ENCODE measurements at regions not wholly inside any gene's neighbourhood (a gene's known extent, or its start where the extent isn't known, plus 50 kb on each side); places are given as distances from the start of the nearest gene placed in this dataset.

- H3K4me3 ChIP-seq, result no peak overlapping the region
- no peaks in the 10 kb centered on the region for H3K36me3 ChIP-seq
- no peaks in the 10 kb centered on the region for H3K9me3 ChIP-seq
- intact Hi-C loops (cut with DNase I), result no loop called here
- no peaks in the 10 kb centered on the region for H3K4me1 ChIP-seq
- TF ChIP-seq, protein P1, sequence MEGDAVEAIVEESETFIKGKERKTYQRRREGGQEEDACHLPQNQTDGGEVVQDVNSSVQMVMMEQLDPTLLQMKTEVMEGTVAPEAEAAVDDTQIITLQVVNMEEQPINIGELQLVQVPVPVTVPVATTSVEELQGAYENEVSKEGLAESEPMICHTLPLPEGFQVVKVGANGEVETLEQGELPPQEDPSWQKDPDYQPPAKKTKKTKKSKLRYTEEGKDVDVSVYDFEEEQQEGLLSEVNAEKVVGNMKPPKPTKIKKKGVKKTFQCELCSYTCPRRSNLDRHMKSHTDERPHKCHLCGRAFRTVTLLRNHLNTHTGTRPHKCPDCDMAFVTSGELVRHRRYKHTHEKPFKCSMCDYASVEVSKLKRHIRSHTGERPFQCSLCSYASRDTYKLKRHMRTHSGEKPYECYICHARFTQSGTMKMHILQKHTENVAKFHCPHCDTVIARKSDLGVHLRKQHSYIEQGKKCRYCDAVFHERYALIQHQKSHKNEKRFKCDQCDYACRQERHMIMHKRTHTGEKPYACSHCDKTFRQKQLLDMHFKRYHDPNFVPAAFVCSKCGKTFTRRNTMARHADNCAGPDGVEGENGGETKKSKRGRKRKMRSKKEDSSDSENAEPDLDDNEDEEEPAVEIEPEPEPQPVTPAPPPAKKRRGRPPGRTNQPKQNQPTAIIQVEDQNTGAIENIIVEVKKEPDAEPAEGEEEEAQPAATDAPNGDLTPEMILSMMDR (IDR thresholded peaks at IDR 0.05), result no peak
- ATAC-seq, result peak in 1 of 2 donors; percentile 34
- no peak for DNase-seq
- H3K27ac ChIP-seq, result no peak overlapping the region
- no peaks in the 10 kb centered on the region for H3K27me3 ChIP-seq (ENCODE audit: low read depth)
Measured at GRCh38 chr7:86978808-86979506, 80.5 kb downstream of the ELAPOR2 start.

DNA sequence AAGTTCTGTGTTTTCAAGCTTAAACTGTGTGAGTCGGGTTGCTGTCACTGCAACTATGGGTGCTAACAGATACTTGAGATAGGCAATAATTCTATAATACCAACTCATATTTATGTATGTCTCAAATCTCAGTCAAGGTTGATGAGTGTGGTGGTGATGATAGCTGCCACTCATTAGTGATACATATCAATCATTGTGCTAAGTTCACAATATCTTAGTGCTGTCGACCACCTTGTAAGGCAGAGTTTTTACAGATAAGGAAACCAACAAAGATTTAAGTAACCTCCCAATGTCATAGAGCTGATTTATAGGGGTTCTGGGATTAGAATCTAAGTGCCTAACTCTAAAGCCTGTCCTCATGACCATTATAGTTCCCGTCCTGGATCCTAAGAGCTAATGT lies 82.5 kb downstream of the ELAPOR2 start:
- DNase-seq (no peak), ATAC-seq (no peak)
- Histone ChIP-seq H3K36me3 (no peaks in the 10 kb centered on the region), H3K27me3 (ENCODE audit: low read depth) (no peaks in the 10 kb centered on the region), H3K27ac (no peak overlapping the region), H3K4me3 (no peak overlapping the region), H3K4me1 (no peaks in the 10 kb centered on the region), H3K9me3 (no peaks in the 10 kb centered on the region)
- intact Hi-C loops (cut with DNase I), result no loop called here
- TF ChIP-seq, protein P1 (IDR thresholded peaks at IDR 0.05), result no peak

DNA sequence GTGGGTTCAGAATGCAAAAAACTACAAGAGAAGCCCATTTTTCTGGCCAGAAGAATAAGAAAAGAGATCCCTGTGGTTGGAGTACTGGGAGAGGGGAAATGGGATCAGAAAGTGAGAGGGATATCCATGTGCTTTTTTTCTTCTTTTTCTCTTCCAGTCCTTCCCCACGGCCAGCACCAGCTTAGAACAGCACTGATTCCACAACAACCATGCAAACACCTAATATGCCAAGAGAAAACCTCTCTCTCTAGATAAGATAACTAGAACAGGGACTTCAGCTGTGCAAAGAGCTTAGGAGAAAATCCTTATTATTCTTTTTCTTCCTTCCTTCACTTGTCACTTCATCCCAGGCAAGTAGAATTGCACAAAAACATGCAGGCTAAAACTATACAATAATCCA lies 83.5 kb downstream of the ELAPOR2 start:
- H3K9me3 ChIP-seq, result no peaks in the 10 kb centered on the region
- DNase-seq, result no peak
- no peaks in the 10 kb centered on the region for H3K4me1 ChIP-seq
- no peaks in the 10 kb centered on the region for H3K36me3 ChIP-seq
- intact Hi-C loops (cut with DNase I), result no loop called here
- no peak for ATAC-seq
- H3K27me3 ChIP-seq (ENCODE audit: low read depth), result no peaks in the 10 kb centered on the region
- no peak overlapping the region for H3K27ac ChIP-seq
- no peak overlapping the region for H3K4me3 ChIP-seq
- TF ChIP-seq, protein P1 (IDR thresholded peaks at IDR 0.05), result no peak

- no peak overlapping the region for H3K27ac ChIP-seq
- TF ChIP-seq, protein P1 (IDR thresholded peaks at IDR 0.05), result no peak
- no peak for ATAC-seq
Measured at GRCh38 chr7:86975449-86975848, 84.0 kb downstream of the ELAPOR2 start.

GRCh38 chr7:86972072-86972471 lies 87.4 kb downstream of the ELAPOR2 start:
- Histone ChIP-seq H3K27ac (no peak overlapping the region), H3K27me3 (ENCODE audit: low read depth) (no peaks in the 10 kb centered on the region), H3K4me1 (no peaks in the 10 kb centered on the region), H3K36me3 (no peaks in the 10 kb centered on the region), H3K4me3 (no peak overlapping the region), H3K9me3 (no peaks in the 10 kb centered on the region)
- intact Hi-C loops (cut with DNase I), result no loop called here
- ATAC-seq (no peak), DNase-seq (no peak)
- TF ChIP-seq, protein P1 (IDR thresholded peaks at IDR 0.05), result no peak

More at GRCh38 chr7:86975449-86975848, 84.0 kb downstream of the ELAPOR2 start:
- intact Hi-C loops (cut with DNase I), result no loop called here
- H3K27me3 ChIP-seq (ENCODE audit: low read depth), result no peaks in the 10 kb centered on the region
- no peak for DNase-seq
- H3K4me1 ChIP-seq, result no peaks in the 10 kb centered on the region
- H3K9me3 ChIP-seq, result no peaks in the 10 kb centered on the region
- no peaks in the 10 kb centered on the region for H3K36me3 ChIP-seq
- no peak overlapping the region for H3K4me3 ChIP-seq
